Natural killer cell (primary cell): ENCODE measurements at regions not wholly inside any gene's neighbourhood (a gene's known extent, or its start where the extent isn't known, plus 50 kb on each side); places are given as distances from the start of the nearest gene placed in this dataset.

Experiments used
- ATAC-seq, 3 donors: fragments of 150-1000 bp in 2 of 3; fragments of 200-7000 bp in 1 of 3; cut with Tn5 transposase; 1 replicate in 1 of 3; 2 replicates in 2 of 3; pipeline ENCODE4 v1.10.0; 2021; ENCODE audit warnings: mild to moderate bottlenecking in 2 of 3, moderate library complexity in 2 of 3
- DNase-seq, 2 donors: peaks; one replicate each; pipeline versions ENCODE4 v3.0.0 to v3.0.0-alpha.2; 2013 to 2021; ENCODE audit warnings: mixed read lengths in 1 of 2
- H3K27ac ChIP-seq: one replicate; pipeline ENCODE4 v1.5.1; 2013; ENCODE audit warnings: mild to moderate bottlenecking, low read length
- H3K27me3 ChIP-seq: one replicate; pipeline ENCODE4 v1.6.1; 2013; ENCODE audit warnings: low read length; ENCODE audit not compliant: control insufficient read depth, insufficient read depth
- H3K36me3 ChIP-seq: one replicate; pipeline ENCODE4 v1.6.1; 2013; ENCODE audit warnings: low read length; ENCODE audit not compliant: control insufficient read depth, insufficient read depth
- H3K4me1 ChIP-seq: one replicate; pipeline ENCODE4 v1.6.1; 2013; ENCODE audit warnings: low read length; ENCODE audit not compliant: control insufficient read depth, insufficient read depth
- H3K4me3 ChIP-seq: one replicate; pipeline ENCODE4 v1.5.1; 2013; ENCODE audit warnings: low read length
- H3K9me3 ChIP-seq: one replicate; pipeline ENCODE4 v1.6.1; 2013; ENCODE audit warnings: low read length; ENCODE audit not compliant: control insufficient read depth, insufficient read depth
- H3K27ac Mint-ChIP-seq, 2 donors: one replicate each; pipeline ENCODE4 v1.8.0; 2022; ENCODE audit warnings: mild to moderate bottlenecking in 2 of 2, mixed read lengths in 2 of 2, moderate library complexity in 1 of 2
- H3K27me3 Mint-ChIP-seq, 2 donors: one replicate each; pipeline ENCODE4 v1.8.0; 2022; ENCODE audit warnings: low read depth in 2 of 2, mixed read lengths in 2 of 2
- H3K36me3 Mint-ChIP-seq: one replicate; pipeline ENCODE4 v1.8.0; 2022; ENCODE audit warnings: mixed read lengths
- H3K4me1 Mint-ChIP-seq, 2 donors: one replicate each; pipeline ENCODE4 v1.8.0; 2022; ENCODE audit warnings: mixed read lengths in 2 of 2
- H3K4me3 Mint-ChIP-seq: one replicate; pipeline ENCODE4 v1.8.0; 2022; ENCODE audit warnings: mild to moderate bottlenecking, moderate library complexity, mixed read lengths
- H3K9me3 Mint-ChIP-seq, 2 donors: one replicate each; pipeline ENCODE4 v1.8.0; 2022; ENCODE audit warnings: mixed read lengths in 2 of 2
- CTCF ChIP-seq: fragments of 200-600 bp; IDR thresholded peaks from one replicate; pipeline ENCODE4 v1.8.0; 2022; ENCODE audit warnings: antibody characterized with exemption
- WGBS: methylation state at CpG from one replicate; pipeline ENCODE4 v1.1.7; 2013; ENCODE audit warnings: missing lambda C conversion rate; ENCODE audit not compliant: insufficient coverage; 5-methylcytosine and 5-hydroxymethylcytosine counted together
- intact Hi-C: fragments of 100-400 bp; cut with micrococcal nuclease; formaldehyde crosslinking; loops from one replicate; pipeline ENCODE4 v1.14.2; 2022

- intact Hi-C loops, result no loop called here
- 95% methylated on average over 23 of the region's 23 CpGs for WGBS
- H3K27me3 ChIP-seq, result no peaks in the 10 kb centered on the region
- DNase-seq (no peak), ATAC-seq (no peak)
- peaks cover 42% of the 10 kb centered on the region for H3K36me3 ChIP-seq
- no peaks in the 10 kb centered on the region for H3K4me1 ChIP-seq
- no peaks in the 10 kb centered on the region for H3K27me3 Mint-ChIP-seq
- no peak overlapping the region for H3K27ac Mint-ChIP-seq
- H3K4me3 Mint-ChIP-seq, result no peak overlapping the region
- peaks cover 24 to 52% of the 10 kb centered on the region in 2 donors for H3K9me3 Mint-ChIP-seq
- peaks cover 90% of the 10 kb centered on the region for H3K36me3 Mint-ChIP-seq
- H3K4me1 Mint-ChIP-seq, result no peaks in the 10 kb centered on the region
- H3K27ac ChIP-seq, result no peak overlapping the region
- peaks cover 100% of the 10 kb centered on the region for H3K9me3 ChIP-seq
- no peak overlapping the region for H3K4me3 ChIP-seq
- no peak for TF ChIP-seq CTCF
Observed at GRCh38 chr15:25061808-25062550, 107.2 kb downstream of the SNRPN start.

- 81% methylated on average over 13 of the region's 13 CpGs for WGBS
- H3K4me3 Mint-ChIP-seq, result no peak overlapping the region
- ATAC-seq (no peak), DNase-seq (no peak)
- no peak for TF ChIP-seq CTCF
- peaks cover 85% of the 10 kb centered on the region for H3K36me3 Mint-ChIP-seq
- intact Hi-C loops, result no loop called here
- H3K9me3 Mint-ChIP-seq, result peaks cover 24 to 50% of the 10 kb centered on the region in 2 donors
- H3K4me1 Mint-ChIP-seq, result no peaks in the 10 kb centered on the region
- no peak overlapping the region for H3K27ac Mint-ChIP-seq
- H3K4me1 ChIP-seq, result no peaks in the 10 kb centered on the region
- H3K27me3 ChIP-seq, result no peaks in the 10 kb centered on the region
- peaks cover 45% of the 10 kb centered on the region for H3K36me3 ChIP-seq
- H3K4me3 ChIP-seq, result no peak overlapping the region
- H3K27ac ChIP-seq, result no peak overlapping the region
- peaks cover 100% of the 10 kb centered on the region for H3K9me3 ChIP-seq
- H3K27me3 Mint-ChIP-seq, result no peaks in the 10 kb centered on the region
Observed at GRCh38 chr15:25062551-25063430, 108.0 kb downstream of the SNRPN start.

GRCh38 chr15:25065286-25065685, 110.5 kb downstream of the SNRPN start:
- no peaks in the 10 kb centered on the region for H3K4me1 Mint-ChIP-seq
- DNase-seq (no peak), ATAC-seq (no peak)
- Histone ChIP-seq H3K4me1 (no peaks in the 10 kb centered on the region), H3K9me3 (peaks cover 100% of the 10 kb centered on the region), H3K27ac (no peak overlapping the region), H3K4me3 (no peak overlapping the region), H3K27me3 (no peaks in the 10 kb centered on the region), H3K36me3 (peaks cover 41% of the 10 kb centered on the region)
- WGBS, result 94% methylated on average over 9 of the region's 9 CpGs
- no peaks in the 10 kb centered on the region for H3K27me3 Mint-ChIP-seq
- H3K27ac Mint-ChIP-seq, result no peak overlapping the region
- TF ChIP-seq CTCF, result no peak
- intact Hi-C loops, result no loop called here
- peaks cover 26 to 50% of the 10 kb centered on the region in 2 donors for H3K9me3 Mint-ChIP-seq
- peaks cover 83% of the 10 kb centered on the region for H3K36me3 Mint-ChIP-seq
- no peak overlapping the region for H3K4me3 Mint-ChIP-seq
